HG03565 (cell line): ENCODE measurements at regions not wholly inside any gene's neighbourhood (a gene's known extent, or its start where the extent isn't known, plus 50 kb on each side); places are given as distances from the start of the nearest gene placed in this dataset.

Experiments
- ATAC-seq: cut with Tn5 transposase; IDR thresholded peaks from one replicate; pipeline ENCODE4 v1.9.1; 2021; ENCODE audit warnings: mild to moderate bottlenecking, moderate library complexity; ENCODE audit not compliant: unreplicated experiment

- no peak for ATAC-seq
Measured at GRCh38 chr5:68898951-68899471, 194.8 kb upstream of the SLC30A5 start.

GRCh38 chr5:68911840-68912690 is 181.7 kb upstream of the SLC30A5 start:
- ATAC-seq, result no peak

- ATAC-seq, result no peak
Measured at GRCh38 chr5:68915079-68915478, 178.7 kb upstream of the SLC30A5 start.

GRCh38 chr5:68918306-68918705 is 175.5 kb upstream of the SLC30A5 start:
- no peak for ATAC-seq

- no peak for ATAC-seq
Measured at GRCh38 chr5:68919988-68920490, 173.8 kb upstream of the SLC30A5 start.

- ATAC-seq, result no peak
Measured at GRCh38 chr5:68920888-68921287, 172.9 kb upstream of the SLC30A5 start.

- ATAC-seq, result no peak
Measured at GRCh38 chr5:68922172-68922987, 171.4 kb upstream of the SLC30A5 start.

- no peak for ATAC-seq
Measured at GRCh38 chr5:68924481-68925145, 169.2 kb upstream of the SLC30A5 start.

GRCh38 chr5:68928617-68929302 is 165.1 kb upstream of the SLC30A5 start:
- no peak for ATAC-seq

- ATAC-seq, result no peak
Measured at GRCh38 chr5:68930139-68930538, 163.7 kb upstream of the SLC30A5 start.

GRCh38 chr5:68932830-68933434 is 160.9 kb upstream of the SLC30A5 start:
- ATAC-seq, result no peak

- ATAC-seq, result no peak
Measured at GRCh38 chr5:68942169-68942568, 151.6 kb upstream of the SLC30A5 start.

- no peak for ATAC-seq
Measured at GRCh38 chr5:68946728-68947127, 147.1 kb upstream of the SLC30A5 start.

GRCh38 chr5:68947986-68948385 is 145.8 kb upstream of the SLC30A5 start:
- ATAC-seq, result no peak

GRCh38 chr5:68949256-68949655 is 144.6 kb upstream of the SLC30A5 start:
- no peak for ATAC-seq

- no peak for ATAC-seq
Measured at GRCh38 chr5:68949711-68950110, 144.1 kb upstream of the SLC30A5 start.

- ATAC-seq, result no peak
Measured at GRCh38 chr5:68950125-68950524, 143.7 kb upstream of the SLC30A5 start.

- no peak for ATAC-seq
Measured at GRCh38 chr5:68950930-68951329, 142.9 kb upstream of the SLC30A5 start.

- no peak for ATAC-seq
Measured at GRCh38 chr5:68953231-68953874, 140.5 kb upstream of the SLC30A5 start.
